GM23338 (cell line): ENCODE measurements at regions not wholly inside any gene's neighbourhood (a gene's known extent, or its start where the extent isn't known, plus 50 kb on each side); places are given as distances from the start of the nearest gene placed in this dataset.

Source experiments
- CTCF ChIP-seq, 2 experiments: fragments of 200-600 bp in 1 of 2; sonication (generic) in 1 of 2; conservative IDR thresholded peaks; 2 replicates each; pipeline versions ENCODE4 v1.5.1 to v1.6.1; 2016 to 2017; ENCODE audit warnings: antibody characterized with exemption in 2 of 2, low read depth in 2 of 2, mild to moderate bottlenecking in 2 of 2, moderate library complexity in 1 of 2
- ETS1 ChIP-seq: IDR thresholded peaks from 2 replicates; pipeline ENCODE4 v1.6.1; 2016; ENCODE audit warnings: antibody characterized with exemption
- EZH2 ChIP-seq: fragments of 200-600 bp; sonication (generic); IDR thresholded peaks from one replicate; pipeline ENCODE4 v1.8.0; 2017; ENCODE audit warnings: antibody characterized with exemption, mild to moderate bottlenecking, low read depth; ENCODE audit not compliant: unreplicated experiment
- EZH2phosphoT487 ChIP-seq: fragments of 200-600 bp; sonication (generic); IDR thresholded peaks from one replicate; pipeline ENCODE4 v1.8.1; 2018; ENCODE audit warnings: antibody characterized with exemption; ENCODE audit not compliant: unreplicated experiment
- JUNB ChIP-seq: IDR thresholded peaks from one replicate; pipeline ENCODE4 v1.6.1; 2016; ENCODE audit warnings: antibody characterized with exemption; ENCODE audit not compliant: unreplicated experiment
- POLR2AphosphoS5 ChIP-seq: IDR thresholded peaks from 2 replicates; pipeline ENCODE4 v1.6.1; 2016; ENCODE audit warnings: antibody characterized with exemption, low read depth
- REST ChIP-seq: IDR thresholded peaks from one replicate; pipeline ENCODE4 v1.6.1; 2018; ENCODE audit warnings: antibody characterized with exemption; ENCODE audit not compliant: unreplicated experiment
- ZNF331 ChIP-seq: fragments of 250-450 bp; sonication (Bioruptor Pico); IDR thresholded peaks from 2 replicates; pipeline ENCODE4 v1.5.0; 2020; ENCODE audit warnings: low read depth, mild to moderate bottlenecking, moderate library complexity
- ZNF462 ChIP-seq: fragments of 250-450 bp; sonication (Bioruptor Pico); IDR thresholded peaks from 2 replicates; pipeline ENCODE4 v1.5.0; 2020; ENCODE audit warnings: mild to moderate bottlenecking, moderate library complexity

- TF ChIP-seq CTCF (conservative IDR thresholded peaks at IDR 0.05; ENCODE audit: low read depth in 2 of 2) (no peak), ETS1 (no peak), EZH2phosphoT487 (no peak), ZNF331 (CRISPR knock-in tag) (no peak), EZH2 (no peak), ZNF462 (CRISPR knock-in tag) (no peak), REST (no peak), POLR2AphosphoS5 (no peak), JUNB (no peak)
Observed at GRCh38 chr2:9754532-9754887, 88.8 kb upstream of the TAF1B start.
